GM12874 (cell line): ENCODE measurements at regions not wholly inside any gene's neighbourhood (a gene's known extent, or its start where the extent isn't known, plus 50 kb on each side); places are given as distances from the start of the nearest gene placed in this dataset.

Source experiments
- CTCF ChIP-seq: IDR thresholded peaks from 2 replicates; pipeline ENCODE4 v1.5.1; 2011; ENCODE audit warnings: low read depth, mild to moderate bottlenecking, control low read depth, low read length, moderate library complexity; ENCODE audit not compliant: insufficient read depth

- TF ChIP-seq CTCF, result no peak
Observed at GRCh38 chr4:174037049-174037448, 246.4 kb downstream of the FBXO8 start.

GRCh38 chr4:174036576-174036975 lies 246.9 kb downstream of the FBXO8 start:
- no peak for TF ChIP-seq CTCF

GRCh38 chr4:174036111-174036510 lies 247.4 kb downstream of the FBXO8 start:
- TF ChIP-seq CTCF, result no peak

- TF ChIP-seq CTCF, result no peak
Observed at GRCh38 chr4:174023641-174024040, 259.8 kb downstream of the FBXO8 start.

GRCh38 chr4:174018236-174018635 lies 265.2 kb downstream of the FBXO8 start:
- TF ChIP-seq CTCF, result no peak

GRCh38 chr4:174016251-174016650 lies 267.2 kb downstream of the FBXO8 start:
- TF ChIP-seq CTCF, result no peak

- TF ChIP-seq CTCF, result no peak
Observed at GRCh38 chr4:174012886-174013259, 270.6 kb downstream of the FBXO8 start.
